CD4-positive, alpha-beta T cell (primary cell): ENCODE measurements at regions not wholly inside any gene's neighbourhood (a gene's known extent, or its start where the extent isn't known, plus 50 kb on each side); places are given as distances from the start of the nearest gene placed in this dataset.
A peak's percentile ranks its signal among the peaks of the same experiment; 100 is the strongest.

Source experiments
- ATAC-seq: fragments of 200-7000 bp; cut with Tn5 transposase; one replicate; pipeline ENCODE4 v1.10.0; 2022; ENCODE audit warnings: mild to moderate bottlenecking; ENCODE audit not compliant: poor library complexity
- CTCF ChIA-PET: fragments of 350-600 bp; sonication (Branson Sonifier 250); formaldehyde crosslinking; loops from one replicate; lab custom pipeline; 2021; ENCODE audit warnings: antibody characterized with exemption, inconsistent platforms; lab: Charles Lee
- POLR2A ChIA-PET: fragments of 350-600 bp; sonication (Branson Sonifier 250); formaldehyde crosslinking; loops from one replicate; lab custom pipeline; 2021; ENCODE audit warnings: antibody characterized with exemption, inconsistent platforms; lab: Charles Lee
- DNase-seq, 14 experiments: peaks; one replicate each; pipeline ENCODE4 v3.0.0-alpha.2; 2013 to 2020; ENCODE audit warnings: mixed read lengths in 2 of 14
- H3K27ac ChIP-seq, 2 donors: one replicate each; pipeline versions ENCODE4 v1.5.1 to v1.7.0; 2013; ENCODE audit warnings: low read length in 2 of 2, low read depth in 1 of 2, mild to moderate bottlenecking in 1 of 2
- H3K27me3 ChIP-seq, 2 experiments: 1 replicate in 1 of 2; 2 replicates in 1 of 2; pipeline versions ENCODE4 v1.6.1 to v1.7.0; 2013; ENCODE audit warnings: low read length in 2 of 2, control low read depth in 1 of 2, mild to moderate bottlenecking in 1 of 2, moderate library complexity in 1 of 2; ENCODE audit not compliant: insufficient read depth in 2 of 2, control insufficient read depth in 1 of 2
- H3K36me3 ChIP-seq: one replicate; pipeline ENCODE4 v1.6.1; 2013; ENCODE audit warnings: low read length, control low read depth; ENCODE audit not compliant: insufficient read depth
- H3K4me1 ChIP-seq: one replicate; pipeline ENCODE4 v1.6.1; 2013; ENCODE audit warnings: low read length, control low read depth; ENCODE audit not compliant: insufficient read depth
- H3K4me3 ChIP-seq: one replicate; pipeline ENCODE4 v1.5.1; 2013; ENCODE audit warnings: mild to moderate bottlenecking, low read length, moderate library complexity
- H3K9me3 ChIP-seq, 2 experiments: 1 replicate in 1 of 2; 2 replicates in 1 of 2; pipeline versions ENCODE4 v1.6.1 to v1.7.0; 2013; ENCODE audit warnings: low read length in 2 of 2, mild to moderate bottlenecking in 2 of 2, control low read depth in 1 of 2, moderate library complexity in 1 of 2; ENCODE audit not compliant: control insufficient read depth in 1 of 2, insufficient read depth in 1 of 2
- H3K27ac Mint-ChIP-seq: one replicate; pipeline ENCODE4 v1.8.0; 2020; ENCODE audit warnings: mixed read lengths
- H3K27me3 Mint-ChIP-seq: one replicate; pipeline ENCODE4 v1.8.0; 2021; ENCODE audit warnings: mixed read lengths
- H3K36me3 Mint-ChIP-seq: one replicate; pipeline ENCODE4 v1.8.0; 2021; ENCODE audit warnings: low read depth, mixed read lengths
- H3K4me1 Mint-ChIP-seq: one replicate; pipeline ENCODE4 v1.8.0; 2021; ENCODE audit warnings: low read depth, mixed read lengths
- H3K4me3 Mint-ChIP-seq: one replicate; pipeline ENCODE4 v1.8.0; 2020; ENCODE audit warnings: mild to moderate bottlenecking, mixed read lengths
- H3K9me3 Mint-ChIP-seq: one replicate; pipeline ENCODE4 v1.8.0; 2020; ENCODE audit warnings: mixed read lengths
- CTCF ChIP-seq: fragments of 200-600 bp; IDR thresholded peaks from one replicate; pipeline ENCODE4 v1.8.0; 2022; ENCODE audit warnings: antibody characterized with exemption, mild to moderate bottlenecking
- intact Hi-C, 2 experiments: fragments of 100-400 bp; cut with DNase I in 1 of 2; cut with micrococcal nuclease in 1 of 2; formaldehyde crosslinking; loops; one replicate each; pipeline versions ENCODE4 v1.15.1 to v1.9.0; 2023 to 2025; cut with DNase I, micrococcal nuclease

GRCh38 chr3:39638301-39638700 is 170.8 kb downstream of the MOBP start:
- H3K4me3 ChIP-seq: no peak overlapping the region
- H3K9me3 ChIP-seq: no peaks in the 10 kb centered on the region
- no peaks in the 10 kb centered on the region for H3K4me1 ChIP-seq
- peaks cover 4 to 5% of the 10 kb centered on the region in 2 experiments for H3K27me3 ChIP-seq
- H3K27ac Mint-ChIP-seq: no peak overlapping the region
- H3K36me3 Mint-ChIP-seq: no peaks in the 10 kb centered on the region
- no peaks in the 10 kb centered on the region for H3K4me1 Mint-ChIP-seq
- DNase-seq (no peak), ATAC-seq (no peak)
- no peak overlapping the region for H3K4me3 Mint-ChIP-seq
- H3K9me3 Mint-ChIP-seq: no peaks in the 10 kb centered on the region
- ChIA-PET POLR2A (no interaction called here), CTCF (no interaction called here)
- H3K36me3 ChIP-seq: no peaks in the 10 kb centered on the region
- TF ChIP-seq CTCF: no peak
- intact Hi-C loops: no loop called here
- H3K27me3 Mint-ChIP-seq: peaks cover 19% of the 10 kb centered on the region
- H3K27ac ChIP-seq: no peak overlapping the region

- ChIA-PET CTCF (no interaction called here), POLR2A (no interaction called here)
- TF ChIP-seq CTCF: no peak
- Histone ChIP-seq H3K9me3 (peaks cover 0 to 3% of the 10 kb centered on the region in 2 experiments), H3K36me3 (no peaks in the 10 kb centered on the region), H3K4me3 (no peak overlapping the region), H3K4me1 (no peaks in the 10 kb centered on the region), H3K27ac (no peak overlapping the region), H3K27me3 (peaks cover 4 to 5% of the 10 kb centered on the region in 2 experiments)
- intact Hi-C loops: no loop called here
- H3K4me1 Mint-ChIP-seq: no peaks in the 10 kb centered on the region
- ATAC-seq: no peak
- no peaks in the 10 kb centered on the region for H3K36me3 Mint-ChIP-seq
- no peak overlapping the region for H3K27ac Mint-ChIP-seq
- no peak overlapping the region for H3K4me3 Mint-ChIP-seq
- peaks cover 24% of the 10 kb centered on the region for H3K27me3 Mint-ChIP-seq
- DNase-seq: peak in 3 of 14 experiments; percentile 1 to 65 (median 53)
- no peaks in the 10 kb centered on the region for H3K9me3 Mint-ChIP-seq
Observed at GRCh38 chr3:39639344-39640236, 169.8 kb upstream of the MYRIP start.

- POLR2A ChIA-PET: no interaction called here
- H3K27me3 Mint-ChIP-seq: peaks cover 24% of the 10 kb centered on the region
- CTCF ChIA-PET: no interaction called here
Observed at GRCh38 chr3:39641274-39641673, 168.1 kb upstream of the MYRIP start.

More at GRCh38 chr3:39641274-39641673, 168.1 kb upstream of the MYRIP start:
- no peak for ATAC-seq
- Histone ChIP-seq H3K36me3 (no peaks in the 10 kb centered on the region), H3K4me3 (no peak overlapping the region), H3K9me3 (peaks cover 0 to 3% of the 10 kb centered on the region in 2 experiments), H3K4me1 (no peaks in the 10 kb centered on the region), H3K27ac (no peak overlapping the region), H3K27me3 (peaks cover 4 to 5% of the 10 kb centered on the region in 2 experiments)
- TF ChIP-seq CTCF: no peak
- H3K9me3 Mint-ChIP-seq: no peaks in the 10 kb centered on the region
- DNase-seq: no peak
- no peaks in the 10 kb centered on the region for H3K36me3 Mint-ChIP-seq
- no peaks in the 10 kb centered on the region for H3K4me1 Mint-ChIP-seq
- H3K4me3 Mint-ChIP-seq: no peak overlapping the region
- intact Hi-C loops: no loop called here
- no peak overlapping the region for H3K27ac Mint-ChIP-seq
